Left cardiac atrium (tissue), 4 donors: ENCODE measurements at regions not wholly inside any gene's neighbourhood (a gene's known extent, or its start where the extent isn't known, plus 50 kb on each side); places are given as distances from the start of the nearest gene placed in this dataset.
A peak's percentile ranks its signal among the peaks of the same experiment; 100 is the strongest.
"Not testable (repeated sequence)": the region's sequence is repeated elsewhere in the genome, so short reads cannot be mapped to it uniquely, and the experiment has no call there.

ENCODE experiments used
- ATAC-seq, 2 donors: fragments of 200-7000 bp; cut with Tn5 transposase; one replicate each; pipeline ENCODE4 v1.9.1; 2020; ENCODE audit warnings: mild to moderate bottlenecking in 2 of 2, moderate library complexity in 2 of 2
- DNase-seq: peaks from one replicate; pipeline ENCODE4 v3.0.0-alpha.2; 2020
- intact Hi-C, 2 donors: fragments of 100-400 bp; cut with DNase I; formaldehyde crosslinking; loops; one replicate each; pipeline versions ENCODE4 v1.14.1 to v1.15.1; 2022 to 2023
- donor health status: DM: no; HTN: yes; CAD: no.
- donor health status: DM: no; HTN: yes; CAD: no; lungs with severe emphysema.
- donor health status: DM: yes; HTN: yes; CAD: no.
- donor health status: Dilated cardiomyopathy.

- DNase-seq, intact Hi-C loops, ATAC-seq: not testable (repeated sequence)
Measured at GRCh38 chr17:20633268-20634059, 53.9 kb downstream of the CDRT15L2 start.

- DNase-seq, ATAC-seq, intact Hi-C loops: not testable (repeated sequence)
Measured at GRCh38 chr17:20640147-20640546, 60.6 kb downstream of the CDRT15L2 start.

- DNase-seq, intact Hi-C loops: not testable (repeated sequence)
- peak; percentile 65 to 89 for ATAC-seq
Measured at GRCh38 chr17:20646661-20647272, 67.2 kb downstream of the CDRT15L2 start.

GRCh38 chr17:20649097-20649767 lies 69.7 kb downstream of the CDRT15L2 start:
- ATAC-seq, DNase-seq, intact Hi-C loops: not testable (repeated sequence)

GRCh38 chr17:20651022-20651421 lies 71.5 kb downstream of the CDRT15L2 start:
- DNase-seq, intact Hi-C loops, ATAC-seq: not testable (repeated sequence)

- intact Hi-C loops, DNase-seq, ATAC-seq: not testable (repeated sequence)
Measured at GRCh38 chr17:20651736-20652135, 72.2 kb downstream of the CDRT15L2 start.

GRCh38 chr17:20653391-20653790 lies 73.9 kb downstream of the CDRT15L2 start:
- DNase-seq, intact Hi-C loops, ATAC-seq: not testable (repeated sequence)

GRCh38 chr17:20654114-20654513 lies 74.6 kb downstream of the CDRT15L2 start:
- DNase-seq, intact Hi-C loops, ATAC-seq: not testable (repeated sequence)

- intact Hi-C loops, ATAC-seq, DNase-seq: not testable (repeated sequence)
Measured at GRCh38 chr17:20654575-20654974, 75.1 kb downstream of the CDRT15L2 start.

GRCh38 chr17:20665103-20665955 lies 85.8 kb downstream of the CDRT15L2 start:
- intact Hi-C loops, DNase-seq: not testable (repeated sequence)
- peak; percentile 41 to 91 for ATAC-seq

GRCh38 chr17:20666689-20667088 lies 87.2 kb downstream of the CDRT15L2 start:
- ATAC-seq = peak in 1 of 2 donors; percentile 46
- intact Hi-C loops, DNase-seq: not testable (repeated sequence)

GRCh38 chr17:20667712-20668111 lies 88.2 kb downstream of the CDRT15L2 start:
- ATAC-seq, intact Hi-C loops, DNase-seq: not testable (repeated sequence)

GRCh38 chr17:20668316-20668715 lies 88.8 kb downstream of the CDRT15L2 start:
- ATAC-seq, intact Hi-C loops, DNase-seq: not testable (repeated sequence)

- DNase-seq, ATAC-seq, intact Hi-C loops: not testable (repeated sequence)
Measured at GRCh38 chr17:20668868-20669267, 89.3 kb downstream of the CDRT15L2 start.

GRCh38 chr17:20670506-20670905 lies 91.0 kb downstream of the CDRT15L2 start:
- DNase-seq, ATAC-seq, intact Hi-C loops: not testable (repeated sequence)

GRCh38 chr17:20674374-20674773 lies 94.8 kb downstream of the CDRT15L2 start:
- intact Hi-C loops, ATAC-seq, DNase-seq: not testable (repeated sequence)

- intact Hi-C loops, ATAC-seq, DNase-seq: not testable (repeated sequence)
Measured at GRCh38 chr17:20675707-20676106, 96.2 kb downstream of the CDRT15L2 start.

GRCh38 chr17:20676656-20677055 lies 97.1 kb downstream of the CDRT15L2 start:
- ATAC-seq, DNase-seq, intact Hi-C loops: not testable (repeated sequence)
